HFFc6 (cell line): ENCODE measurements at regions not wholly inside any gene's neighbourhood (a gene's known extent, or its start where the extent isn't known, plus 50 kb on each side); places are given as distances from the start of the nearest gene placed in this dataset.

ENCODE experiments used
- DNase-seq: peaks from one replicate; pipeline ENCODE4 v3.0.0-alpha.2; 2018
- H3K27ac Mint-ChIP-seq: 2 replicates; pipeline ENCODE4 v1.8.0; 2020; ENCODE audit warnings: mild to moderate bottlenecking, mixed read lengths
- H3K27me3 Mint-ChIP-seq: 2 replicates; pipeline ENCODE4 v1.8.0; 2021; ENCODE audit warnings: mild to moderate bottlenecking, moderate library complexity, mixed read lengths; ENCODE audit not compliant: insufficient read depth
- H3K36me3 Mint-ChIP-seq: 2 replicates; pipeline ENCODE4 v1.8.0; 2021; ENCODE audit warnings: low read depth, mixed read lengths
- H3K4me1 Mint-ChIP-seq: 2 replicates; pipeline ENCODE4 v1.8.0; 2020; ENCODE audit warnings: low read depth, mixed read lengths
- H3K4me3 Mint-ChIP-seq: 2 replicates; pipeline ENCODE4 v1.8.0; 2020; ENCODE audit warnings: mild to moderate bottlenecking, moderate library complexity, mixed read lengths
- H3K9me3 Mint-ChIP-seq: 2 replicates; pipeline ENCODE4 v1.8.0; 2020; ENCODE audit warnings: mild to moderate bottlenecking, mixed read lengths
- TF ChIP-seq, protein P1 (sequence below): fragments of 200-600 bp; sonication (generic); IDR thresholded peaks from 2 replicates; pipeline ENCODE4 v1.5.0; 2021; ENCODE audit warnings: antibody characterized with exemption, mild to moderate bottlenecking

DNA sequence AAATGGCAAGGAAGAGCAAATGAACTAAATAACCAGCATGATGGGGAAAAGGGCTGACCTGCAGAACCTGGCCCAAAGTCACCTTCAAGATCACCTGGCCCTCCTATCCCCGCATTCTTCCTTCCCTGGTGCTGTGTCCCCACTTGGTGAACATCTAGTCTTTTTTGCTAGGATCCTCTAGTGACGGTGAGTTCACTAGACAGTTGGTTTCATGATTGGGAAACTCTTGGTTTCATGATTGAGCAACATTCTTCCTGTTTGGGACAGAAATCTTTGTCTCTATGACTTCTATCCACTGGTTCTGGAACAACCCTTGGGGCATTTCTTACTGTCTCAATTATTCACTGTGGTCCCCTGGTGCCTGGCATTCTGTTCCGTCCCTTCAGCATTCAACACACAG lies 50.2 kb upstream of the DAB2IP start:
- Mint-ChIP-seq H3K4me3 (no peak overlapping the region), H3K9me3 (no peaks in the 10 kb centered on the region), H3K36me3 (no peaks in the 10 kb centered on the region), H3K27ac (no peak overlapping the region), H3K4me1 (peaks cover 31% of the 10 kb centered on the region), H3K27me3 (peaks cover 39% of the 10 kb centered on the region)
- DNase-seq: no peak
- TF ChIP-seq, protein P1, sequence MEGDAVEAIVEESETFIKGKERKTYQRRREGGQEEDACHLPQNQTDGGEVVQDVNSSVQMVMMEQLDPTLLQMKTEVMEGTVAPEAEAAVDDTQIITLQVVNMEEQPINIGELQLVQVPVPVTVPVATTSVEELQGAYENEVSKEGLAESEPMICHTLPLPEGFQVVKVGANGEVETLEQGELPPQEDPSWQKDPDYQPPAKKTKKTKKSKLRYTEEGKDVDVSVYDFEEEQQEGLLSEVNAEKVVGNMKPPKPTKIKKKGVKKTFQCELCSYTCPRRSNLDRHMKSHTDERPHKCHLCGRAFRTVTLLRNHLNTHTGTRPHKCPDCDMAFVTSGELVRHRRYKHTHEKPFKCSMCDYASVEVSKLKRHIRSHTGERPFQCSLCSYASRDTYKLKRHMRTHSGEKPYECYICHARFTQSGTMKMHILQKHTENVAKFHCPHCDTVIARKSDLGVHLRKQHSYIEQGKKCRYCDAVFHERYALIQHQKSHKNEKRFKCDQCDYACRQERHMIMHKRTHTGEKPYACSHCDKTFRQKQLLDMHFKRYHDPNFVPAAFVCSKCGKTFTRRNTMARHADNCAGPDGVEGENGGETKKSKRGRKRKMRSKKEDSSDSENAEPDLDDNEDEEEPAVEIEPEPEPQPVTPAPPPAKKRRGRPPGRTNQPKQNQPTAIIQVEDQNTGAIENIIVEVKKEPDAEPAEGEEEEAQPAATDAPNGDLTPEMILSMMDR: no peak
